Left lung (tissue), 4 donors: ENCODE measurements at regions not wholly inside any gene's neighbourhood (a gene's known extent, or its start where the extent isn't known, plus 50 kb on each side); places are given as distances from the start of the nearest gene placed in this dataset.

Experiments
- ATAC-seq: fragments of 200-7000 bp; cut with Tn5 transposase; one replicate; pipeline ENCODE4 v1.9.1; 2020; ENCODE audit warnings: moderate library complexity
- DNase-seq, 4 donors: peaks; one replicate each; pipeline ENCODE4 v3.0.0-alpha.2; 2013 to 2020
- H3K27ac ChIP-seq, 2 donors: fragments of 200-600 bp; sonication (generic) in 1 of 2; one replicate each; pipeline versions ENCODE4 v1.5.0 to v1.8.0; 2020 to 2021
- H3K27me3 ChIP-seq, 2 donors: fragments of 200-600 bp; sonication (generic) in 1 of 2; one replicate each; pipeline versions ENCODE4 v1.5.0 to v1.8.0; 2020 to 2021
- H3K36me3 ChIP-seq, 2 donors: fragments of 200-600 bp; sonication (generic) in 1 of 2; one replicate each; pipeline versions ENCODE4 v1.5.0 to v1.8.0; 2020 to 2021
- H3K4me1 ChIP-seq, 2 donors: fragments of 200-600 bp; one replicate each; pipeline ENCODE4 v1.8.0; 2021
- H3K4me3 ChIP-seq, 2 donors: fragments of 200-600 bp; sonication (generic) in 1 of 2; one replicate each; pipeline versions ENCODE4 v1.5.0 to v1.8.0; 2020 to 2021; ENCODE audit warnings: mild to moderate bottlenecking in 1 of 2
- H3K9me3 ChIP-seq, 2 donors: fragments of 200-600 bp; sonication (generic) in 1 of 2; one replicate each; pipeline versions ENCODE4 v1.5.0 to v1.8.0; 2020 to 2021
- intact Hi-C, 2 donors: fragments of 100-400 bp; cut with DNase I; formaldehyde crosslinking; loops; one replicate each; pipeline versions ENCODE4 v1.11.2 to v1.14.2; 2022
- TF ChIP-seq, protein P1 (sequence below), 2 donors: fragments of 200-600 bp; sonication (generic) in 1 of 2; IDR thresholded peaks; one replicate each; pipeline versions ENCODE4 v1.5.0 to v1.8.0; 2021; ENCODE audit warnings: antibody characterized with exemption in 2 of 2
- donor health status: DM: no; HTN: yes; CAD: no.
- donor health status: DM: no; HTN: no; CAD: no.

DNA sequence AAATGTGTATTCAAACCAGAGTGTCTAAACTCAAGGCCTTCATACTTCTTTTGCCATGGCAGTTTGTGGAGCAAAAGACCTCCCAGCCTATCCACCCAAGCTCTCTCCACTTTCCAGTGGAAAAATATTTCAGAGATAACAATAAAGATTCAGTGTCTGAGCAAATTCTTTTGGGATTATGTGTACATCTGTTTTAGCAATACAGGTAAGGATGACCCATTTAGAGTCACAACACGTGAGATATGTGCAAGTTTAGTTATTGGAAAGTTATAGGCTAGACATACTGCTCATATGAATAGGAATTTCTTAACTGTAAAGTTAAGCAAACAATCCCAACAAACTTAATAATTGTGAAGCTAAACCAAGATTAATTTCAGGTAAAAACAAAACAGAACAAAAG, 174.5 kb upstream of the LRIG1 start:
- no peak overlapping the region for H3K27ac ChIP-seq
- ATAC-seq (no peak), DNase-seq (no peak)
- intact Hi-C loops, result no loop called here
- no peaks in the 10 kb centered on the region for H3K4me1 ChIP-seq
- no peaks in the 10 kb centered on the region for H3K36me3 ChIP-seq
- H3K27me3 ChIP-seq, result no peaks in the 10 kb centered on the region
- peaks cover 0 to 6% of the 10 kb centered on the region in 2 donors for H3K9me3 ChIP-seq
- H3K4me3 ChIP-seq, result no peak overlapping the region
- TF ChIP-seq, protein P1, sequence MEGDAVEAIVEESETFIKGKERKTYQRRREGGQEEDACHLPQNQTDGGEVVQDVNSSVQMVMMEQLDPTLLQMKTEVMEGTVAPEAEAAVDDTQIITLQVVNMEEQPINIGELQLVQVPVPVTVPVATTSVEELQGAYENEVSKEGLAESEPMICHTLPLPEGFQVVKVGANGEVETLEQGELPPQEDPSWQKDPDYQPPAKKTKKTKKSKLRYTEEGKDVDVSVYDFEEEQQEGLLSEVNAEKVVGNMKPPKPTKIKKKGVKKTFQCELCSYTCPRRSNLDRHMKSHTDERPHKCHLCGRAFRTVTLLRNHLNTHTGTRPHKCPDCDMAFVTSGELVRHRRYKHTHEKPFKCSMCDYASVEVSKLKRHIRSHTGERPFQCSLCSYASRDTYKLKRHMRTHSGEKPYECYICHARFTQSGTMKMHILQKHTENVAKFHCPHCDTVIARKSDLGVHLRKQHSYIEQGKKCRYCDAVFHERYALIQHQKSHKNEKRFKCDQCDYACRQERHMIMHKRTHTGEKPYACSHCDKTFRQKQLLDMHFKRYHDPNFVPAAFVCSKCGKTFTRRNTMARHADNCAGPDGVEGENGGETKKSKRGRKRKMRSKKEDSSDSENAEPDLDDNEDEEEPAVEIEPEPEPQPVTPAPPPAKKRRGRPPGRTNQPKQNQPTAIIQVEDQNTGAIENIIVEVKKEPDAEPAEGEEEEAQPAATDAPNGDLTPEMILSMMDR (IDR thresholded peaks at IDR 0.05), result no peak

DNA sequence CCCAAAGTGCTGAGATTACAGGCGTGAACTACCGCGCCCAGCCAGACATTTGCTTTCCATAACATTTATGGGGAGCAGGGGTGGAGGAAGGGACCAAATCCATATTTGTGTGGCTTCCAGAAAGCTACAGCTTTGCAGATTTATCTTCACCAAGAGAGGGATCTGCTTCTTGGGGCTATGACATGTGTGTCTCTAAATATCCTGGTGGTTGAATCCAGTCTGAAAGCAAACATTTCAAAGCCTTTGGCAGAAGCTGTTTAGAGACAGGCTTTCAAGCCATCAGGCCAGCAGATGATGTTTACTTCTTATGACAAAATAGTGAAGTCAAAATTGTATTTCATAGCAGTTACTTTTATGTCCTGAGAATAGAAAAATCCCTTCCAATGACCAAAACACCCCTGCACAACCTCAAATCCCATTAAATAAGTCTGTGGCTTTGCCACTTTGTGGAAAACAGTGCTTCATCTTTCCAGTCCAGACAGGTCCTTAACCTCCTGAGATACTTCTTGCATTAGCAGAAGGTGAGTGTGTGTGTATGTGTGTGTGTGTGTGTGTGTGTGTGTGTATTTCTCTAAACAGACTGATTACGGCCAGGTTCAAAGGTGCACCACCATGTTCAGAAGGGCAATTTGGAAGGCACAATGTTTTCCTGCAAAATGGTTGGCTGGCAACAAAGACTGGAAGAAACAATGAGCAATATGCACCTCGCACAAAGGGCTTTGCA, 191.4 kb upstream of the LRIG1 start:
- ATAC-seq (no peak), DNase-seq (no peak)
- Histone ChIP-seq H3K4me1 (peaks cover 0 to 2% of the 10 kb centered on the region in 2 donors), H3K27ac (no peak overlapping the region), H3K9me3 (no peaks in the 10 kb centered on the region), H3K27me3 (no peaks in the 10 kb centered on the region), H3K36me3 (no peaks in the 10 kb centered on the region), H3K4me3 (no peak overlapping the region)
- TF ChIP-seq, protein P1 (IDR thresholded peaks at IDR 0.05), result no peak
- intact Hi-C loops, result no loop called here

DNA sequence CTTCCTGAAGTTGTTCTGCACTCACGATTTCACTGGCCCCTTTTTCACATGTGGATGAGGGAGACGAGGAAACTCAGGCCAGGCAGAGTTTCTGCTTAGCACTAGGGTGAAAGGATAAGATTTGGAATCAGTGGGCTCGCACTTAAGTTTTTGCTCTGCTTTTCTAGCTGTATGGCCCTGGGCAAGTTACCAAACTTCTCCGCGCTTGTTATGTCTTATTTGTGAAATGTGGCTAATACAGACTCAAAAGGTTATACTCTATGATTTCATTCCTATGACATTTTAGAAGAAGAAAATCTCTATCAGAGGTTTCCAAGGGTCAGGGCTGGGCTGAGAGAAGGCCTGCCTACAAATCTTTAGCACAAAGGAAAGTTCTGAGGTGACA, 191.9 kb upstream of the LRIG1 start:
- peaks cover 0 to 2% of the 10 kb centered on the region in 2 donors for H3K4me1 ChIP-seq
- H3K36me3 ChIP-seq, result no peaks in the 10 kb centered on the region
- no peak for DNase-seq
- TF ChIP-seq, protein P1 (IDR thresholded peaks at IDR 0.05), result no peak
- intact Hi-C loops, result no loop called here
- H3K9me3 ChIP-seq, result no peaks in the 10 kb centered on the region
- no peak overlapping the region for H3K27ac ChIP-seq
- H3K4me3 ChIP-seq, result no peak overlapping the region
- no peaks in the 10 kb centered on the region for H3K27me3 ChIP-seq
- no peak for ATAC-seq

DNA sequence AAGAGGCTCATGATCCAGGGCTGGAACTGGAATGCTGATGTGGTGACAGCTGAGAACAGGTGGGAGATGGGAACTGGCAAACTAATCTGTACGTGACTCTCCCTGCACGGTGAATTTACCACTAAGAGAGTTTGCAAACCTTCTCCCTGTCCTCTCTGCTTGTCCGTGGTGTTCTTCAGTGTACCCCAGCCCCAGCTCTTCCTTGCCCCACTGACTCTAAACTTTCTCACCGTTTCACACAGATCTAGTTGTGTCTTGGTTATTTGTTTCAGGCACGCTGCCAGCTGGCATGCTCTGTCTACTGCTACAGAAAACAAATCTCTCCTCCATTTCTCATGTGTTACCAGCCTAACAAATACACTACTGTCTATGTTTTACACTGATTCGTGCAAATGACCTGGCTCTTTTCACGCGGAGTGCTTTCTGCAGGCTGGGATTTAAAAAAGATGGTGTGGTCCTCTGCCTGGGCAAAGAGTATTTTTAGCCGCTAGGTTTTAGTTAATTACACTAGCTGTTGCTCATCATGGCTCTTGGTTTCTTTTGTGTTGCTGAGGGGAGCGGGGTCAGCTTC, 192.7 kb upstream of the LRIG1 start:
- intact Hi-C loops, result no loop called here
- Histone ChIP-seq H3K9me3 (no peaks in the 10 kb centered on the region), H3K27ac (no peak overlapping the region), H3K4me3 (no peak overlapping the region), H3K36me3 (no peaks in the 10 kb centered on the region), H3K27me3 (no peaks in the 10 kb centered on the region), H3K4me1 (peaks cover 0 to 2% of the 10 kb centered on the region in 2 donors)
- DNase-seq (peak in 2 of 4 donors; percentile 19 to 32), ATAC-seq (no peak)
- TF ChIP-seq, protein P1 (IDR thresholded peaks at IDR 0.05), result no peak

DNA sequence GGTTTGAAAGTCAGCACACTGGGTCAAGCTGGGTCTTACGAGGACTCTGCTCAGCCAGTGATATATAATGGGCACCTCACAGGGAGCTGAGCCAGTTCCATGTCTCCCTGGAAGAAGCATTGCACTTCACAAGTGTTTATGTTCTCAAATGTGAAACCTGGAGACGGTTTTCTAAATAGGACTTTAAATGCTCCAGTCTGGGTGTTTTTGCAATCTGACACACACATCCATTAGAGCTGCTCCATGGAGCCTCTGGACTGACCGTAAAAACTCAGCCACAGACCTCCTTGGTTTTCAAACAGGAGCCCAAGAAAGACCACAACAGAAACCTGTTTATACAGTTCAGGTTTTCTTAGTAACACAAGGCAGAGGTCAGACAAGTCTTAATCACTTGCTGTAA, 201.3 kb upstream of the LRIG1 start:
- DNase-seq, result no peak
- H3K4me1 ChIP-seq, result no peaks in the 10 kb centered on the region
- intact Hi-C loops, result no loop called here
- no peaks in the 10 kb centered on the region for H3K9me3 ChIP-seq
- no peak for ATAC-seq
- H3K27ac ChIP-seq, result no peak overlapping the region
- no peaks in the 10 kb centered on the region for H3K27me3 ChIP-seq
- no peak overlapping the region for H3K4me3 ChIP-seq
- no peaks in the 10 kb centered on the region for H3K36me3 ChIP-seq
- TF ChIP-seq, protein P1 (IDR thresholded peaks at IDR 0.05), result no peak
